ENCODE measurements at regions not wholly inside any gene's neighbourhood (a gene's known extent, or its start where the extent isn't known, plus 50 kb on each side); places are given as distances from the start of the nearest gene placed in this dataset.

DNA sequence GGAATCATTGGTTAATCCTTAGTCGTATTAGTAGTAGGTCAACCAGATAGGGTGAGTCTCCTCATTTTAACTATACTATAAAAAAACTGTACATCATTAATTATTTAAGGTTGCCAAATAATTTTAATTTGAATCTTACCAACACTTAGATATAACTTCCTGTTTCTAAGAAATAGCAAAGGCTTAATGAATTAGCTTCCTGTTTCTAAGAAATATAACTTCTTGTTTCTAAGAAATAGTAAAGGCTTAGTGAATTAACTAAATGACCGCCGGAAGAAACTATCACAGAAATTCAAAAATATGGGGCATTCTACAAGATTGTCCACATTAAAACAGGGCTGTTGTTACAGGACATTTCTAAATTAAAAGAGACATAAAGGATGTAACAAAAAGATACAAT, 392.9 kb upstream of the FOXG1 start:
- H3F3A ChIP-seq (ENCODE audit: insufficient read depth, low read length, poor library complexity, severe bottlenecking): no peaks in the 10 kb centered on the region
- H3K36me3 ChIP-seq (ENCODE audit: insufficient read depth, low read length): no peaks in the 10 kb centered on the region
- no peak overlapping the region for H3K9ac ChIP-seq (ENCODE audit: low read length)
- H3K4me2 ChIP-seq (ENCODE audit: low read length): no peak overlapping the region
- no peak overlapping the region for H2AFZ ChIP-seq (ENCODE audit: low read depth, low read length)
- no peak overlapping the region for H3K27ac ChIP-seq (ENCODE audit: low read length)
- no peak for TF ChIP-seq RAD21 (conservative IDR thresholded peaks at IDR 0.05)
- no peak for TF ChIP-seq EZH2 (IDR thresholded peaks at IDR 0.05; ENCODE audit: borderline replicate concordance, insufficient read depth, low read length, poor library complexity, severe bottlenecking)
- TF ChIP-seq, protein P1, sequence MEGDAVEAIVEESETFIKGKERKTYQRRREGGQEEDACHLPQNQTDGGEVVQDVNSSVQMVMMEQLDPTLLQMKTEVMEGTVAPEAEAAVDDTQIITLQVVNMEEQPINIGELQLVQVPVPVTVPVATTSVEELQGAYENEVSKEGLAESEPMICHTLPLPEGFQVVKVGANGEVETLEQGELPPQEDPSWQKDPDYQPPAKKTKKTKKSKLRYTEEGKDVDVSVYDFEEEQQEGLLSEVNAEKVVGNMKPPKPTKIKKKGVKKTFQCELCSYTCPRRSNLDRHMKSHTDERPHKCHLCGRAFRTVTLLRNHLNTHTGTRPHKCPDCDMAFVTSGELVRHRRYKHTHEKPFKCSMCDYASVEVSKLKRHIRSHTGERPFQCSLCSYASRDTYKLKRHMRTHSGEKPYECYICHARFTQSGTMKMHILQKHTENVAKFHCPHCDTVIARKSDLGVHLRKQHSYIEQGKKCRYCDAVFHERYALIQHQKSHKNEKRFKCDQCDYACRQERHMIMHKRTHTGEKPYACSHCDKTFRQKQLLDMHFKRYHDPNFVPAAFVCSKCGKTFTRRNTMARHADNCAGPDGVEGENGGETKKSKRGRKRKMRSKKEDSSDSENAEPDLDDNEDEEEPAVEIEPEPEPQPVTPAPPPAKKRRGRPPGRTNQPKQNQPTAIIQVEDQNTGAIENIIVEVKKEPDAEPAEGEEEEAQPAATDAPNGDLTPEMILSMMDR (IDR thresholded peaks at IDR 0.05; ENCODE audit: poor library complexity, severe bottlenecking): no peak
- no peaks in the 10 kb centered on the region for H3K79me2 ChIP-seq (replicated peaks; ENCODE audit: insufficient read depth, low read length)
- H3K9me2 ChIP-seq (ENCODE audit: insufficient read depth, low read length): no peaks in the 10 kb centered on the region
- H3K27me3 ChIP-seq (ENCODE audit: insufficient read depth, low read depth, low read length): no peaks in the 10 kb centered on the region
- no peaks in the 10 kb centered on the region for H4K20me1 ChIP-seq (ENCODE audit: insufficient read depth)
- no peak overlapping the region for H3K4me3 ChIP-seq (ENCODE audit: low read length)
- no peaks in the 10 kb centered on the region for H3K9me3 ChIP-seq (ENCODE audit: low read length)

DNA sequence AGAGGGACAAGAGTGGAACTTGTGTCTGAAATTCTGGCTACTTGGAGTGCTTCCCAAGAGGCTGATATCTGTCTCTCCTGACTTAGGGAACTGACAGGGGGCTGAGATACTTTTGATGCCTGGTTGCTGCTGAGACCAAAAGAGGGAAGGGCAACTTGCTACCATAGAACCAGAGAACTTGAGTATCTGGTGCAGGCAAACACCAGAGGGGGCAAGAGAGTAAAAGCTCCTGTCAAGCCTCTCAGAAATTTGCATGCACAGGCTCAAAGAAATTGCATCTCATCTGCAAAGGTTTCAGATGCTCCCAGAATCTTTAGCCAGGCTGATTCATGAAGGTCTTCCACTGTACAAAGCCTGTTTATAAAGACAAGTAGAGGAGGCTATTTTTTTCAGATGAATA, 391.3 kb upstream of the FOXG1 start:
- H3K9ac ChIP-seq (ENCODE audit: low read length): no peak overlapping the region
- H3K27me3 ChIP-seq (ENCODE audit: insufficient read depth, low read depth, low read length): no peaks in the 10 kb centered on the region
- no peak overlapping the region for H2AFZ ChIP-seq (ENCODE audit: low read depth, low read length)
- no peak for TF ChIP-seq MXI1 (conservative IDR thresholded peaks at IDR 0.05; ENCODE audit: poor library complexity, severe bottlenecking)
- TF ChIP-seq, protein P1 (IDR thresholded peaks at IDR 0.05; ENCODE audit: poor library complexity, severe bottlenecking): no peak
- no peak for TF ChIP-seq EZH2 (IDR thresholded peaks at IDR 0.05; ENCODE audit: borderline replicate concordance, insufficient read depth, low read length, poor library complexity, severe bottlenecking)
- TF ChIP-seq SMC3 (conservative IDR thresholded peaks at IDR 0.05; ENCODE audit: poor library complexity): no peak
- TF ChIP-seq RAD21 (conservative IDR thresholded peaks at IDR 0.05): no peak
- TF ChIP-seq POLR2AphosphoS5 (IDR thresholded peaks at IDR 0.05): no peak
- no peak for TF ChIP-seq EP300 (conservative IDR thresholded peaks at IDR 0.05; ENCODE audit: poor library complexity, severe bottlenecking)
- no peaks in the 10 kb centered on the region for H3F3A ChIP-seq (ENCODE audit: insufficient read depth, low read length, poor library complexity, severe bottlenecking)
- H3K4me3 ChIP-seq (ENCODE audit: low read length): no peak overlapping the region
- H3K36me3 ChIP-seq (ENCODE audit: insufficient read depth, low read length): no peaks in the 10 kb centered on the region
- no peak overlapping the region for H3K27ac ChIP-seq (ENCODE audit: low read length)
- H3K9me3 ChIP-seq (ENCODE audit: low read length): no peaks in the 10 kb centered on the region
- no peaks in the 10 kb centered on the region for H3K9me2 ChIP-seq (ENCODE audit: insufficient read depth, low read length)
- no peak overlapping the region for H3K4me2 ChIP-seq (ENCODE audit: low read length)
- H4K20me1 ChIP-seq (ENCODE audit: insufficient read depth): no peaks in the 10 kb centered on the region
- H3K79me2 ChIP-seq (replicated peaks; ENCODE audit: insufficient read depth, low read length): no peaks in the 10 kb centered on the region

DNA sequence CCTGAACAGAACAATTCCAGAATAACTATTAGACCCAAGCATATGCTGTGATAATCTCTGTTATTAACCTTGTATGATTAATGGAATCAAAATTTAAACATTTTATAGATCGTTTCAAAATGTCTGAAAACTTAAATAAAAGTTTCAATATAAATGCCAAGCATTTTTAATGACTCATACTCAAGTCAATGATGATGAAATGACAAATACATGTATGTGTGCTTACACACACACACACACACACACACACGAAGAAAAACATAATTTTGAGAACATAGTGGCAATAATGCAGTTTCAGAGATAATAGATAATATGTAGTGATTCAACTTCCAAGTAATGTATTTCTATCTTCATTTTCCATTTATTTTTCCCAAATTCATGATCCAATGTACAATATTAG, 384.9 kb upstream of the FOXG1 start:
- H3F3A ChIP-seq (ENCODE audit: insufficient read depth, low read length, poor library complexity, severe bottlenecking): no peaks in the 10 kb centered on the region
- H3K9me3 ChIP-seq (ENCODE audit: low read length): peaks cover 5% of the 10 kb centered on the region
- H3K27ac ChIP-seq (ENCODE audit: low read length): peak overlapping the region; percentile 60
- no peaks in the 10 kb centered on the region for H3K79me2 ChIP-seq (replicated peaks; ENCODE audit: insufficient read depth, low read length)
- H3K9me2 ChIP-seq (ENCODE audit: insufficient read depth, low read length): no peaks in the 10 kb centered on the region
- H3K4me3 ChIP-seq (ENCODE audit: low read length): no peak overlapping the region
- no peak overlapping the region for H3K4me2 ChIP-seq (ENCODE audit: low read length)
- no peaks in the 10 kb centered on the region for H4K20me1 ChIP-seq (ENCODE audit: insufficient read depth)
- no peaks in the 10 kb centered on the region for H3K36me3 ChIP-seq (ENCODE audit: insufficient read depth, low read length)
- no peak overlapping the region for H3K9ac ChIP-seq (ENCODE audit: low read length)
- H2AFZ ChIP-seq (ENCODE audit: low read depth, low read length): no peak overlapping the region
- TF ChIP-seq RAD21 (conservative IDR thresholded peaks at IDR 0.05) (no peak), EZH2 (IDR thresholded peaks at IDR 0.05; ENCODE audit: borderline replicate concordance, insufficient read depth, low read length, poor library complexity, severe bottlenecking) (no peak), EP300 (conservative IDR thresholded peaks at IDR 0.05; ENCODE audit: poor library complexity, severe bottlenecking) (no peak), SMC3 (conservative IDR thresholded peaks at IDR 0.05; ENCODE audit: poor library complexity) (no peak), POLR2AphosphoS5 (IDR thresholded peaks at IDR 0.05) (no peak), MXI1 (conservative IDR thresholded peaks at IDR 0.05; ENCODE audit: poor library complexity, severe bottlenecking) (no peak), TAF1 (IDR thresholded peaks at IDR 0.05; ENCODE audit: low read depth) (no peak)
- TF ChIP-seq, protein P1 (IDR thresholded peaks at IDR 0.05; ENCODE audit: poor library complexity, severe bottlenecking): no peak
- TF ChIP-seq, protein P2, sequence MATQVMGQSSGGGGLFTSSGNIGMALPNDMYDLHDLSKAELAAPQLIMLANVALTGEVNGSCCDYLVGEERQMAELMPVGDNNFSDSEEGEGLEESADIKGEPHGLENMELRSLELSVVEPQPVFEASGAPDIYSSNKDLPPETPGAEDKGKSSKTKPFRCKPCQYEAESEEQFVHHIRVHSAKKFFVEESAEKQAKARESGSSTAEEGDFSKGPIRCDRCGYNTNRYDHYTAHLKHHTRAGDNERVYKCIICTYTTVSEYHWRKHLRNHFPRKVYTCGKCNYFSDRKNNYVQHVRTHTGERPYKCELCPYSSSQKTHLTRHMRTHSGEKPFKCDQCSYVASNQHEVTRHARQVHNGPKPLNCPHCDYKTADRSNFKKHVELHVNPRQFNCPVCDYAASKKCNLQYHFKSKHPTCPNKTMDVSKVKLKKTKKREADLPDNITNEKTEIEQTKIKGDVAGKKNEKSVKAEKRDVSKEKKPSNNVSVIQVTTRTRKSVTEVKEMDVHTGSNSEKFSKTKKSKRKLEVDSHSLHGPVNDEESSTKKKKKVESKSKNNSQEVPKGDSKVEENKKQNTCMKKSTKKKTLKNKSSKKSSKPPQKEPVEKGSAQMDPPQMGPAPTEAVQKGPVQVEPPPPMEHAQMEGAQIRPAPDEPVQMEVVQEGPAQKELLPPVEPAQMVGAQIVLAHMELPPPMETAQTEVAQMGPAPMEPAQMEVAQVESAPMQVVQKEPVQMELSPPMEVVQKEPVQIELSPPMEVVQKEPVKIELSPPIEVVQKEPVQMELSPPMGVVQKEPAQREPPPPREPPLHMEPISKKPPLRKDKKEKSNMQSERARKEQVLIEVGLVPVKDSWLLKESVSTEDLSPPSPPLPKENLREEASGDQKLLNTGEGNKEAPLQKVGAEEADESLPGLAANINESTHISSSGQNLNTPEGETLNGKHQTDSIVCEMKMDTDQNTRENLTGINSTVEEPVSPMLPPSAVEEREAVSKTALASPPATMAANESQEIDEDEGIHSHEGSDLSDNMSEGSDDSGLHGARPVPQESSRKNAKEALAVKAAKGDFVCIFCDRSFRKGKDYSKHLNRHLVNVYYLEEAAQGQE (IDR thresholded peaks at IDR 0.05; ENCODE audit: borderline replicate concordance): no peak
- no peaks in the 10 kb centered on the region for H3K27me3 ChIP-seq (ENCODE audit: insufficient read depth, low read depth, low read length)
